Transverse colon (tissue), 4 donors: ENCODE measurements at regions not wholly inside any gene's neighbourhood (a gene's known extent, or its start where the extent isn't known, plus 50 kb on each side); places are given as distances from the start of the nearest gene placed in this dataset.
A peak's percentile ranks its signal among the peaks of the same experiment; 100 is the strongest.

Source experiments
- DNase-seq: peaks from one replicate; pipeline ENCODE4 v3.0.0-alpha.2; 2019
- H3K27ac ChIP-seq, 4 donors: fragments of 200-600 bp; sonication (generic); 2 replicates each; pipeline ENCODE4 v1.5.1; 2016 to 2018; ENCODE audit warnings: inconsistent platforms in 4 of 4
- H3K27me3 ChIP-seq: fragments of 200-600 bp; sonication (generic); 2 replicates; pipeline ENCODE4 v1.5.1; 2017; ENCODE audit warnings: inconsistent platforms
- H3K36me3 ChIP-seq, 4 donors: fragments of 200-600 bp; sonication (generic); 2 replicates each; pipeline ENCODE4 v1.5.1; 2017 to 2019; ENCODE audit warnings: inconsistent platforms in 4 of 4
- H3K4me1 ChIP-seq, 4 donors: fragments of 200-600 bp; sonication (generic); 2 replicates each; pipeline ENCODE4 v1.5.1; 2017 to 2020; ENCODE audit warnings: inconsistent platforms in 4 of 4
- H3K4me3 ChIP-seq, 4 donors: fragments of 200-600 bp; sonication (generic); 1 replicate in 1 of 4; 2 replicates in 3 of 4; pipeline versions ENCODE4 v1.5.1 to v1.6.1; 2017 to 2019; ENCODE audit warnings: inconsistent platforms in 4 of 4
- H3K9me3 ChIP-seq, 2 donors: fragments of 200-600 bp; sonication (generic); 2 replicates each; pipeline ENCODE4 v1.5.1; 2017 to 2019; ENCODE audit warnings: inconsistent platforms in 2 of 2
- CTCF ChIP-seq, 5 experiments: fragments of 200-600 bp in 3 of 5; fragments of 450-650 bp in 2 of 5; sonication (generic) in 3 of 5; IDR thresholded peaks; 1 replicate in 2 of 5; 2 replicates in 3 of 5; pipeline ENCODE4 v1.5.1; 2016 to 2017; ENCODE audit warnings: antibody characterized with exemption in 5 of 5, inconsistent platforms in 3 of 5, mild to moderate bottlenecking in 2 of 5, moderate library complexity in 1 of 5
- EP300 ChIP-seq: sonication (generic); formaldehyde crosslinking; IDR thresholded peaks from one replicate; pipeline ENCODE4 v1.6.1; 2017; ENCODE audit warnings: antibody characterized with exemption, low read depth
- POLR2A ChIP-seq: fragments of 450-650 bp; IDR thresholded peaks from one replicate; pipeline ENCODE4 v1.6.1; 2016; ENCODE audit warnings: antibody characterized with exemption, mild to moderate bottlenecking, moderate library complexity
- POLR2AphosphoS5 ChIP-seq, 3 donors: sonication (generic); formaldehyde crosslinking; IDR thresholded peaks; one replicate each; pipeline ENCODE4 v1.6.1; 2016; ENCODE audit warnings: antibody characterized with exemption in 3 of 3
- WGBS, 2 donors: methylation state at CpG; one replicate each; pipeline ENCODE4 v1.1.5; 2018; ENCODE audit warnings: low coverage in 1 of 2; 5-methylcytosine and 5-hydroxymethylcytosine counted together
- in situ Hi-C, 4 donors: fragments of 200-750 bp; cut with MboI; loops; one replicate each; pipeline versions ENCODE4 v1.15.0 to v1.15.1; 2017; ENCODE audit warnings: low sequenced_read_pairs in 3 of 4, low pct_ligation_motif_present in 1 of 4, low pct_unique_long_range_greater_than_20kb in 1 of 4
- intact Hi-C: fragments of 100-400 bp; cut with DNase I; formaldehyde crosslinking; loops from one replicate; pipeline ENCODE4 v1.15.1; 2023; ENCODE audit warnings: low total_unique reads

DNA sequence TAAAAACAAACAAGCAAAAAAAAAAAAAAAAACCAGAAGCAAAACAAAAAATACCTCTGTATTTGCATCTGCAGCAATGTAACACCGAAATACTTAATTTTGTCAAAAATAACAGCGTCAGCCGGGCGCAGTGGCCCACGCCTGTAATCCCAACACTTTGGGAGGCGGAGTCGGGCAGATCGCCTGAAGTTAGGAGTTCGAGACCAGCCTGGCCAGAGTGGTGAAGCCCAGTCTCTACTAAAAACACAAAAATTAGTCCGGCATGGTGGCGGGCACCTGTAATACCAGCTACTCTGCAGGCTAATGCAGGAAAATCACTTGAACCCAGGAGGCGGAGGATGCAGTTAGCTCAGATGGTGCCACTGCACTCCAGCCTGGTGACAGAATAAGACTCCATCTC lies 683.5 kb upstream of the CA10 start:
- 94% methylated on average over 12 of the region's 12 CpGs; no CpG with 5 or more reads in 1 of the 2 donors for WGBS, 2 donors
- in situ Hi-C loops = loop anchor here in 1 of 4 donors (25.0 kb wide), 1 partner anchor 205 kb away; no protein-coding TSS in a partner anchor

DNA sequence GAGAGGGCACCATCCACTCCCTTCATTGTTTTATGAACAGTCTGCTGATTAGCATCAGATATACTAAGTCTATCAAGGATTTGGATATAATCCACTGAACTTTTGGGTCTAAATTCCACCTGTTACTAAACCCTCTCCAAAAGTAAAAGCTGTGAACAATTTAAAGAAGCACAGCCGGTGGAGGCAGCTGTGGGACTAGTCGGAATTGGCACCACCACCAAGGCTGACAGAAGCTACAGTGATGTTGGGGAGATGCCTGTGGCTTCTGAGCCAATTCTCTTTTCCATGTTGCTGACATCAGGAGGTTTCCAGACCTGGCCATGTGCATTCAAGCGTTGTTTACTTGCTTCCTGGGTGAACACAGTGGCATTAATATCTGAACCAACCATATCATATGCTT lies 679.0 kb upstream of the CA10 start:
- WGBS, 2 donors = 89% methylated on average over 3 of the region's 3 CpGs; no CpG with 5 or more reads in 1 of the 2 donors
- Histone ChIP-seq H3K27ac (no peak overlapping the region), H3K9me3 (no peaks in the 10 kb centered on the region), H3K4me1 (no peaks in the 10 kb centered on the region), H3K27me3 (no peaks in the 10 kb centered on the region), H3K36me3 (no peaks in the 10 kb centered on the region), H3K4me3 (no peak overlapping the region)
- DNase-seq = no peak
- intact Hi-C loops = no loop called here
- in situ Hi-C loops = loop anchor here in 1 of 4 donors (25.0 kb wide), 1 partner anchor 200 kb away; no protein-coding TSS in a partner anchor
- TF ChIP-seq POLR2AphosphoS5 (IDR thresholded peaks at IDR 0.05) (no peak), CTCF (IDR thresholded peaks at IDR 0.05) (no peak), POLR2A (no peak), EP300 (no peak)

More for the DNA sequence above, 683.5 kb upstream of the CA10 start:
- H3K4me1 ChIP-seq = no peaks in the 10 kb centered on the region
- DNase-seq = no peak
- intact Hi-C loops = loop anchor here (5.0 kb wide), 1 partner anchor 1115 kb away; no protein-coding TSS in a partner anchor
- H3K36me3 ChIP-seq = no peaks in the 10 kb centered on the region
- TF ChIP-seq POLR2AphosphoS5 (IDR thresholded peaks at IDR 0.05) = no peak
- TF ChIP-seq EP300 = no peak
- TF ChIP-seq POLR2A = no peak
- TF ChIP-seq CTCF (IDR thresholded peaks at IDR 0.05) = no peak
- H3K4me3 ChIP-seq = no peak overlapping the region
- H3K9me3 ChIP-seq = no peaks in the 10 kb centered on the region
- H3K27me3 ChIP-seq = no peaks in the 10 kb centered on the region
- no peak overlapping the region for H3K27ac ChIP-seq

DNA sequence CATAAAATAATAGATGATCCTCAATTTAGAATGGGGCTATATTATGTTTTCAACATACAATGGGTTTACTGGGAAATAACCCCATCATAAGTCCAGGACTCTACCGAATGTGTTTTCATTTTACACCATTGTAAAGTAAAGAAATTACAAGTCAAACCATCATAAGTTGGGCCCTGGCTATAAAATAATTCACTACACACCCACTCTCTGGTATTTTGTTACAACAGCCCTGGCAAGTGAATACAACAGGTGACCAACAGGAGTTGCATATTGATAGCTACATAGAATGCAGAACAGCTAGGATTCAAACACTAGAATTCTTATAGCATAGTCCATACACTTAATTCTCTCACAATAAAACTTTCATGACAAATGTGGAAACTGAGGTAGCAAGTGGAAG lies 673.0 kb upstream of the CA10 start:
- Histone ChIP-seq H3K36me3 (no peaks in the 10 kb centered on the region), H3K27me3 (no peaks in the 10 kb centered on the region), H3K4me3 (no peak overlapping the region), H3K4me1 (peaks cover 0 to 16% (median 0%) of the 10 kb centered on the region in 4 donors), H3K9me3 (no peaks in the 10 kb centered on the region), H3K27ac (peak overlapping the region; percentile 27 to 63 (median 56))
- DNase-seq = no peak
- 22 to 74% methylated on average over 1 of the region's 1 CpG for WGBS, 2 donors
- no peak for TF ChIP-seq POLR2A
- TF ChIP-seq CTCF (IDR thresholded peaks at IDR 0.05) = peak in 1 of 5 experiments; percentile 15
- TF ChIP-seq EP300 = no peak
- TF ChIP-seq POLR2AphosphoS5 (IDR thresholded peaks at IDR 0.05) = no peak
- intact Hi-C loops (no loop called here), in situ Hi-C loops (loop anchor here in 1 of 4 donors (25.0 kb wide), 1 partner anchor 194 kb away; no protein-coding TSS in a partner anchor)

DNA sequence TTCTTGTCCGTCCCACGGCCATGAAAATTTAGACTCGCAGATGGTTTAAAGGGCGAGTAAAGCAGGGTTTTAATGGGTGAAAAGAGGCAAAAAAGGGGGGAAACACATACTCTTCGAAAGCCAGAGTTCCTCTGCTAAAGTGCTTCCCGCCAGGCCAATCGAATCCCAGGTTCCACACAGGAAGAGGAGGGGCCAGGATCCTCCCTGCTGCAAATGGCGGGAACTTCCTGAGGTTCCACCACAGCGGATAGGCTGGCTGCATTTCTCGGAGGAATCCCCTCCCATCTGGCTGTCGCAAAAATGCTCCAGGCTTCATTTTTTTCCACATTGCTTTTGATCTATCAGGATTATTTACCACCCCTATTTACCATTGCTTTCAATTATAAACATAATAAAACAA lies 670.1 kb upstream of the CA10 start:
- no peak for DNase-seq
- intact Hi-C loops (no loop called here), in situ Hi-C loops (loop anchor here in 1 of 4 donors (25.0 kb wide), 1 partner anchor 191 kb away; no protein-coding TSS in a partner anchor)
- Histone ChIP-seq H3K4me3 (no peak overlapping the region), H3K27ac (no peak overlapping the region), H3K4me1 (peaks cover 0 to 38% (median 6%) of the 10 kb centered on the region in 4 donors), H3K9me3 (no peaks in the 10 kb centered on the region), H3K27me3 (no peaks in the 10 kb centered on the region), H3K36me3 (no peaks in the 10 kb centered on the region)
- TF ChIP-seq EP300 (no peak), POLR2AphosphoS5 (IDR thresholded peaks at IDR 0.05) (no peak), CTCF (IDR thresholded peaks at IDR 0.05) (no peak), POLR2A (no peak)
- WGBS, 2 donors = 87 to 96% methylated on average over 9 to 11 of the region's 11 CpGs
